PC-9 (cell line): ENCODE measurements at regions not wholly inside any gene's neighbourhood (a gene's known extent, or its start where the extent isn't known, plus 50 kb on each side); places are given as distances from the start of the nearest gene placed in this dataset.

Experiments
- BruUV-seq: library from RNA; stranded (reverse); fragments of 400-500 nt; replicated peaks from 2 replicates; lab custom pipeline; 2021; lab: Mats Ljungman, UMichigan
- CTCF ChIA-PET: fragments of 300-600 bp; sonication (Branson Sonifier 250); formaldehyde crosslinking; loops from one replicate; lab custom pipeline; 2022; ENCODE audit warnings: antibody characterized with exemption; lab: Charles Lee
- POLR2A ChIA-PET: fragments of 300-600 bp; sonication (Branson Sonifier 250); formaldehyde crosslinking; loops from one replicate; lab custom pipeline; 2022; ENCODE audit warnings: antibody characterized with exemption; ENCODE audit not compliant: unreplicated experiment; lab: Charles Lee
- DNase-seq, 2 experiments: peaks; one replicate each; pipeline versions ENCODE4 v3.0.0 to v3.0.0-alpha.2; 2015 to 2022; ENCODE audit warnings: mixed read lengths in 1 of 2
- H2AFZ ChIP-seq: fragments of 200-600 bp; sonication (generic); 2 replicates; pipeline ENCODE4 v1.8.1; 2017; ENCODE audit warnings: antibody characterized with exemption
- H3F3A ChIP-seq: fragments of 200-600 bp; sonication (generic); 2 replicates; pipeline ENCODE4 v1.8.1; 2017; ENCODE audit warnings: antibody characterized with exemption, mild to moderate bottlenecking, low read depth; ENCODE audit not compliant: insufficient read depth
- H3K27ac ChIP-seq: fragments of 200-600 bp; sonication (generic); 2 replicates; pipeline ENCODE4 v1.6.1; 2016; ENCODE audit warnings: mixed run types
- H3K27me3 ChIP-seq: fragments of 200-600 bp; sonication (generic); 2 replicates; pipeline ENCODE4 v1.6.1; 2016; ENCODE audit warnings: low read depth, mixed run types; ENCODE audit not compliant: insufficient read depth
- H3K36me3 ChIP-seq: fragments of 200-600 bp; sonication (generic); 2 replicates; pipeline ENCODE4 v1.6.1; 2016; ENCODE audit warnings: low read depth, mixed run types
- H3K4me1 ChIP-seq: fragments of 200-600 bp; sonication (generic); replicated peaks from 2 replicates; pipeline ENCODE4 v1.6.1; 2016; ENCODE audit warnings: mixed run types; ENCODE audit not compliant: insufficient read depth
- H3K4me2 ChIP-seq: fragments of 200-600 bp; sonication (generic); 2 replicates; pipeline ENCODE4 v1.6.1; 2017; ENCODE audit warnings: mixed run types
- H3K4me3 ChIP-seq: fragments of 200-600 bp; sonication (generic); 2 replicates; pipeline ENCODE4 v1.6.1; 2016; ENCODE audit warnings: mixed run types
- H3K79me2 ChIP-seq: fragments of 200-600 bp; sonication (generic); 2 replicates; pipeline ENCODE4 v1.6.1; 2017; ENCODE audit warnings: low read depth, mixed run types
- H3K9me2 ChIP-seq: fragments of 200-600 bp; sonication (generic); 2 replicates; pipeline ENCODE4 v1.8.1; 2017; ENCODE audit warnings: mild to moderate bottlenecking; ENCODE audit not compliant: insufficient read depth
- H3K9me3 ChIP-seq: fragments of 200-600 bp; sonication (generic); 2 replicates; pipeline ENCODE4 v1.8.1; 2016; ENCODE audit warnings: low read depth; ENCODE audit not compliant: insufficient read depth
- H4K20me1 ChIP-seq: fragments of 200-600 bp; sonication (generic); 2 replicates; pipeline ENCODE4 v1.8.1; 2017; ENCODE audit not compliant: insufficient read depth
- EZH2 ChIP-seq: fragments of 200-600 bp; sonication (generic); IDR thresholded peaks from 2 replicates; pipeline ENCODE4 v1.8.0; 2017; ENCODE audit warnings: antibody characterized with exemption, low read depth
- intact Hi-C: fragments of 100-400 bp; cut with micrococcal nuclease; formaldehyde crosslinking; loops from one replicate; pipeline ENCODE4 v1.10.0; 2022; ENCODE audit not compliant: unreplicated experiment
- TF ChIP-seq, protein P1 (sequence below): fragments of 200-600 bp; sonication (generic); conservative IDR thresholded peaks from 2 replicates; pipeline ENCODE4 v1.6.1; 2017; ENCODE audit warnings: mixed run types, antibody characterized with exemption, mild to moderate bottlenecking, moderate library complexity

DNA sequence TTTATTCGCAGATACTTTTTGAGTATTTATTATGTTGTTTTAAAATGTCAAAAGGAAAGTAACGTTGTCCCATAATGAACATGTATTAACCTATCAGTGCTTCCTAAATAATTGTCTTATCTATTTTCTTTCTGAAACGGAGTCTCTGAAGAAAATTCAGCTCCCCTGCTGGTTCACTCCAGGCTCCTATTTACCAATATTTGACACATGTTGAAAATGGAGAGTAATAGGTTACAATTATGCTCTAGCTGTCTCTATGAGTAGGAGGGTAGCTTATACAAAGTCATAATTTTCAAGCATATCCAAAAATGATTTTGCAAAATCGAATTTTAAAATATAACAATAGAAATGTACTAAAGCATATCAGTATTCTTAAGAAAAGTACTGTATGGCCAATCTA lies 844.1 kb downstream of the CDH18 start:
- BruUV-seq, result no TSS peak

DNA sequence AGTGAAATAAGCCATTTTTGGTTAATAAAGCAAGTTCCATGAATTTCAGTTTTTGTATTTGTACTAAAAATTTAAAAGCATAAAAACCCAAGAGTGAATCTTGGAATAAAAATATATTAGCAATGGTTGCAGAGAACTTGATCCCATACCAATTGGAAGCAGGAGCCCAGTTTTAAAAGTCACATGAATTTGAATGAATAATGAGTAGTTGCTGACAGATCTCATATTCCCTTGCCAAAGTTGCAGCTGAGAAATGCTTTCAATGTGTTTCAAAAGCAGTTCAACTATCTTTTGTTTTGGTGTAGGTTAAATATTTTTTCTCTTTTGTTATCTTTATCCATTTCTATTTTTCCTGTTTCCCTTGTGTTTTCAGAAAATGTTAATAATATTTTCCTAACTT lies 818.6 kb downstream of the CDH18 start:
- no peak for DNase-seq
- no peaks in the 10 kb centered on the region for H3K27me3 ChIP-seq
- H3F3A ChIP-seq, result no peaks in the 10 kb centered on the region
- BruUV-seq, result no TSS peak
- intact Hi-C loops, result no loop called here
- no peaks in the 10 kb centered on the region for H3K4me1 ChIP-seq
- H3K9me2 ChIP-seq, result peaks cover 4% of the 10 kb centered on the region; the same call in 1 of the 2 replicates
- H2AFZ ChIP-seq, result no peak overlapping the region
- peaks cover 4% of the 10 kb centered on the region; the same call in 1 of the 2 replicates for H4K20me1 ChIP-seq
- H3K9me3 ChIP-seq, result no peaks in the 10 kb centered on the region
- ChIA-PET CTCF (no interaction called here), POLR2A (interaction anchor here (0.6 to 1.1 kb wide), 2 partner anchors 33 to 316 kb away, joined by 3 read pairs; no protein-coding TSS in a partner anchor)
- no peak for TF ChIP-seq EZH2
- TF ChIP-seq, protein P1, sequence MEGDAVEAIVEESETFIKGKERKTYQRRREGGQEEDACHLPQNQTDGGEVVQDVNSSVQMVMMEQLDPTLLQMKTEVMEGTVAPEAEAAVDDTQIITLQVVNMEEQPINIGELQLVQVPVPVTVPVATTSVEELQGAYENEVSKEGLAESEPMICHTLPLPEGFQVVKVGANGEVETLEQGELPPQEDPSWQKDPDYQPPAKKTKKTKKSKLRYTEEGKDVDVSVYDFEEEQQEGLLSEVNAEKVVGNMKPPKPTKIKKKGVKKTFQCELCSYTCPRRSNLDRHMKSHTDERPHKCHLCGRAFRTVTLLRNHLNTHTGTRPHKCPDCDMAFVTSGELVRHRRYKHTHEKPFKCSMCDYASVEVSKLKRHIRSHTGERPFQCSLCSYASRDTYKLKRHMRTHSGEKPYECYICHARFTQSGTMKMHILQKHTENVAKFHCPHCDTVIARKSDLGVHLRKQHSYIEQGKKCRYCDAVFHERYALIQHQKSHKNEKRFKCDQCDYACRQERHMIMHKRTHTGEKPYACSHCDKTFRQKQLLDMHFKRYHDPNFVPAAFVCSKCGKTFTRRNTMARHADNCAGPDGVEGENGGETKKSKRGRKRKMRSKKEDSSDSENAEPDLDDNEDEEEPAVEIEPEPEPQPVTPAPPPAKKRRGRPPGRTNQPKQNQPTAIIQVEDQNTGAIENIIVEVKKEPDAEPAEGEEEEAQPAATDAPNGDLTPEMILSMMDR, result no peak
- no peaks in the 10 kb centered on the region for H3K79me2 ChIP-seq
- H3K27ac ChIP-seq, result no peak overlapping the region
- no peaks in the 10 kb centered on the region for H3K36me3 ChIP-seq
- H3K4me3 ChIP-seq, result no peak overlapping the region
- no peak overlapping the region for H3K4me2 ChIP-seq

More for the DNA sequence above, 844.1 kb downstream of the CDH18 start:
- no peak overlapping the region for H3K4me3 ChIP-seq
- intact Hi-C loops, result no loop called here
- H3K27ac ChIP-seq, result no peak overlapping the region
- TF ChIP-seq, protein P1, result no peak
- TF ChIP-seq EZH2, result no peak
- no peaks in the 10 kb centered on the region for H3K4me1 ChIP-seq
- POLR2A ChIA-PET, result no interaction called here
- no peaks in the 10 kb centered on the region; the same call in 1 of the 2 replicates for H3K9me2 ChIP-seq
- CTCF ChIA-PET, result no interaction called here
- H3F3A ChIP-seq, result no peaks in the 10 kb centered on the region
- no peak overlapping the region for H3K4me2 ChIP-seq
- no peak overlapping the region for H2AFZ ChIP-seq
- H4K20me1 ChIP-seq, result no peaks in the 10 kb centered on the region; the same call in 1 of the 2 replicates
- H3K79me2 ChIP-seq, result no peaks in the 10 kb centered on the region
- H3K36me3 ChIP-seq, result no peaks in the 10 kb centered on the region
- no peaks in the 10 kb centered on the region for H3K9me3 ChIP-seq
- H3K27me3 ChIP-seq, result no peaks in the 10 kb centered on the region
- no peak for DNase-seq

DNA sequence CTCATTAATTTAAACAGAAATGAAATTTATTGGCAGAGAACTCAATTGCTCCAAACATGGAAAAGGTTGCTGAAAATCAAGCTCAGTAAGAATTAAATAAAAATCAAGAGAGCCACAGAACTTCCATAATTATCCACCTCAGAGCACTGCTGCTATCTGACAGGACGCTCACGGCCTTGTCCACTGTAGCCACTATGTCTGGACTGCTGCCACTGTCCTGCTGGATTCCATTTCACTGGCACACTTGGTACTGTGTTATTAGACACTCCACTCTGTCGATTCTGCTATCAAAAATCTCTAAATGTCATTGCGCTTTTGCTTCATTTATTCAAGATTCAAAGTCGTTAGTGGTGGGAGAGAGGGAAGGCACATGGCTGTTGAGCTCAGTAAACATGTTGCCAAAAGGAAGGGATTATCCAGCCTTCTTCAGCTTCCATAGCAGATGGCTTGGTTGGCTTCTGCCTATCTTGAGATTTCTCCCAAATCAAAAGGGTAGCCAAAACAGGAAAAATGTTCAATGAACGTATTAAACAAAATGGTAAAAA lies 815.0 kb downstream of the CDH18 start:
- no peak for DNase-seq
- H4K20me1 ChIP-seq, result peaks cover 4% of the 10 kb centered on the region; the same call in 1 of the 2 replicates
- ChIA-PET POLR2A (no interaction called here), CTCF (interaction anchor here (0.6 kb wide), 1 partner anchor 11 kb away, joined by 4 read pairs; no protein-coding TSS in a partner anchor)
- H3K27me3 ChIP-seq, result no peaks in the 10 kb centered on the region
- BruUV-seq, result no TSS peak
- H3K9me2 ChIP-seq, result peaks cover 4% of the 10 kb centered on the region
- H2AFZ ChIP-seq, result no peak overlapping the region
- no peak for TF ChIP-seq EZH2
- no peak overlapping the region for H3K4me3 ChIP-seq
- intact Hi-C loops, result no loop called here
- no peak overlapping the region for H3K27ac ChIP-seq
- no peaks in the 10 kb centered on the region for H3K4me1 ChIP-seq
- no peaks in the 10 kb centered on the region for H3K79me2 ChIP-seq
- no peaks in the 10 kb centered on the region for H3K36me3 ChIP-seq
- no peaks in the 10 kb centered on the region for H3F3A ChIP-seq
- H3K9me3 ChIP-seq, result no peaks in the 10 kb centered on the region
- H3K4me2 ChIP-seq, result no peak overlapping the region
